ENCODE measurements at regions not wholly inside any gene's neighbourhood (a gene's known extent, or its start where the extent isn't known, plus 50 kb on each side); places are given as distances from the start of the nearest gene placed in this dataset.

- no peaks in the 10 kb centered on the region for H3K27me3 ChIP-seq (ENCODE audit: control insufficient read depth, insufficient read depth, low read length)
- H3K4me1 ChIP-seq (ENCODE audit: control insufficient read depth, insufficient read depth, low read length) = no peaks in the 10 kb centered on the region
- H3K4me3 ChIP-seq (ENCODE audit: low read depth, low read length) = no peak overlapping the region
- no CpG with 5 or more reads among the region's 2 CpGs for WGBS (ENCODE audit: insufficient coverage)
- peaks cover 3% of the 10 kb centered on the region for H3K9me3 ChIP-seq (ENCODE audit: control insufficient read depth, insufficient read depth, low read length)
- H3K27ac ChIP-seq (ENCODE audit: low read depth, low read length) = no peak overlapping the region
- H3K36me3 ChIP-seq (ENCODE audit: control insufficient read depth, insufficient read depth, low read length) = no peaks in the 10 kb centered on the region
- no peak for DNase-seq (ENCODE audit: low read depth in 4 of 6, low spot score in 6 of 6)
These were observed 62.9 kb upstream of the OXGR1 start for GRCh38 chr13:97057176-97057575.

GRCh38 chr13:97058391-97058790 is 64.1 kb upstream of the OXGR1 start:
- Histone ChIP-seq H3K9me3 (ENCODE audit: control insufficient read depth, insufficient read depth, low read length) (peaks cover 3% of the 10 kb centered on the region), H3K27me3 (ENCODE audit: control insufficient read depth, insufficient read depth, low read length) (no peaks in the 10 kb centered on the region), H3K36me3 (ENCODE audit: control insufficient read depth, insufficient read depth, low read length) (no peaks in the 10 kb centered on the region), H3K4me3 (ENCODE audit: low read depth, low read length) (no peak overlapping the region), H3K4me1 (ENCODE audit: control insufficient read depth, insufficient read depth, low read length) (no peaks in the 10 kb centered on the region), H3K27ac (ENCODE audit: low read depth, low read length) (no peak overlapping the region)
- WGBS (ENCODE audit: insufficient coverage) = no CpG with 5 or more reads among the region's 3 CpGs
- no peak for DNase-seq (ENCODE audit: low read depth in 4 of 6, low spot score in 6 of 6)

- no peaks in the 10 kb centered on the region for H3K4me1 ChIP-seq (ENCODE audit: control insufficient read depth, insufficient read depth, low read length)
- DNase-seq (ENCODE audit: low read depth in 4 of 6, low spot score in 6 of 6) = no peak
- H3K27ac ChIP-seq (ENCODE audit: low read depth, low read length) = no peak overlapping the region
- H3K9me3 ChIP-seq (ENCODE audit: control insufficient read depth, insufficient read depth, low read length) = peaks cover 3% of the 10 kb centered on the region
- H3K4me3 ChIP-seq (ENCODE audit: low read depth, low read length) = no peak overlapping the region
- WGBS (ENCODE audit: insufficient coverage) = 100% methylated on average over 1 of the region's 1 CpG
- H3K27me3 ChIP-seq (ENCODE audit: control insufficient read depth, insufficient read depth, low read length) = no peaks in the 10 kb centered on the region
- H3K36me3 ChIP-seq (ENCODE audit: control insufficient read depth, insufficient read depth, low read length) = no peaks in the 10 kb centered on the region
These were observed 64.7 kb upstream of the OXGR1 start for GRCh38 chr13:97058926-97059325.

GRCh38 chr13:97067017-97067895 is 73.0 kb upstream of the OXGR1 start:
- H3K9me3 ChIP-seq (ENCODE audit: control insufficient read depth, insufficient read depth, low read length) = no peaks in the 10 kb centered on the region
- no peak overlapping the region for H3K27ac ChIP-seq (ENCODE audit: low read depth, low read length)
- H3K4me1 ChIP-seq (ENCODE audit: control insufficient read depth, insufficient read depth, low read length) = no peaks in the 10 kb centered on the region
- no peaks in the 10 kb centered on the region for H3K27me3 ChIP-seq (ENCODE audit: control insufficient read depth, insufficient read depth, low read length)
- H3K4me3 ChIP-seq (ENCODE audit: low read depth, low read length) = no peak overlapping the region
- no peaks in the 10 kb centered on the region for H3K36me3 ChIP-seq (ENCODE audit: control insufficient read depth, insufficient read depth, low read length)
- DNase-seq (ENCODE audit: low read depth in 4 of 6, low spot score in 6 of 6) = no peak
- WGBS (ENCODE audit: insufficient coverage) = 100% methylated on average over 6 of the region's 8 CpGs

- 67% methylated on average over 3 of the region's 4 CpGs for WGBS (ENCODE audit: insufficient coverage)
- H3K9me3 ChIP-seq (ENCODE audit: control insufficient read depth, insufficient read depth, low read length) = no peaks in the 10 kb centered on the region
- no peaks in the 10 kb centered on the region for H3K36me3 ChIP-seq (ENCODE audit: control insufficient read depth, insufficient read depth, low read length)
- peak overlapping the region; percentile 49 for H3K27ac ChIP-seq (ENCODE audit: low read depth, low read length)
- no peaks in the 10 kb centered on the region for H3K4me1 ChIP-seq (ENCODE audit: control insufficient read depth, insufficient read depth, low read length)
- DNase-seq (ENCODE audit: low read depth in 4 of 6, low spot score in 6 of 6) = peak in 2 of 6 donors; percentile 11 to 57
- no peak overlapping the region for H3K4me3 ChIP-seq (ENCODE audit: low read depth, low read length)
- H3K27me3 ChIP-seq (ENCODE audit: control insufficient read depth, insufficient read depth, low read length) = no peaks in the 10 kb centered on the region
These were observed 73.9 kb upstream of the OXGR1 start for GRCh38 chr13:97068151-97068550.

- Histone ChIP-seq H3K9me3 (ENCODE audit: control insufficient read depth, insufficient read depth, low read length) (peaks cover 3% of the 10 kb centered on the region), H3K36me3 (ENCODE audit: control insufficient read depth, insufficient read depth, low read length) (no peaks in the 10 kb centered on the region), H3K27ac (ENCODE audit: low read depth, low read length) (no peak overlapping the region), H3K4me3 (ENCODE audit: low read depth, low read length) (no peak overlapping the region), H3K27me3 (ENCODE audit: control insufficient read depth, insufficient read depth, low read length) (no peaks in the 10 kb centered on the region), H3K4me1 (ENCODE audit: control insufficient read depth, insufficient read depth, low read length) (no peaks in the 10 kb centered on the region)
- DNase-seq (ENCODE audit: low read depth in 4 of 6, low spot score in 6 of 6) = peak in 1 of 6 donors; percentile 14
- WGBS (ENCODE audit: insufficient coverage) = 76% methylated on average over 4 of the region's 8 CpGs
These were observed 75.0 kb upstream of the OXGR1 start for GRCh38 chr13:97069050-97069815.

GRCh38 chr13:97072297-97072696 is 78.0 kb upstream of the OXGR1 start:
- no CpG with 5 or more reads among the region's 2 CpGs for WGBS (ENCODE audit: insufficient coverage)
- Histone ChIP-seq H3K4me1 (ENCODE audit: control insufficient read depth, insufficient read depth, low read length) (no peaks in the 10 kb centered on the region), H3K9me3 (ENCODE audit: control insufficient read depth, insufficient read depth, low read length) (peaks cover 3% of the 10 kb centered on the region), H3K27ac (ENCODE audit: low read depth, low read length) (no peak overlapping the region), H3K4me3 (ENCODE audit: low read depth, low read length) (no peak overlapping the region), H3K27me3 (ENCODE audit: control insufficient read depth, insufficient read depth, low read length) (no peaks in the 10 kb centered on the region), H3K36me3 (ENCODE audit: control insufficient read depth, insufficient read depth, low read length) (no peaks in the 10 kb centered on the region)
- peak in 1 of 6 donors; percentile 14 for DNase-seq (ENCODE audit: low read depth in 4 of 6, low spot score in 6 of 6)

- H3K27me3 ChIP-seq (ENCODE audit: control insufficient read depth, insufficient read depth, low read length) = no peaks in the 10 kb centered on the region
- no peak overlapping the region for H3K4me3 ChIP-seq (ENCODE audit: low read depth, low read length)
- WGBS (ENCODE audit: insufficient coverage) = no CpG with 5 or more reads among the region's 1 CpG
- DNase-seq (ENCODE audit: low read depth in 4 of 6, low spot score in 6 of 6) = no peak
- H3K27ac ChIP-seq (ENCODE audit: low read depth, low read length) = no peak overlapping the region
- H3K9me3 ChIP-seq (ENCODE audit: control insufficient read depth, insufficient read depth, low read length) = peaks cover 3% of the 10 kb centered on the region
- no peaks in the 10 kb centered on the region for H3K4me1 ChIP-seq (ENCODE audit: control insufficient read depth, insufficient read depth, low read length)
- H3K36me3 ChIP-seq (ENCODE audit: control insufficient read depth, insufficient read depth, low read length) = no peaks in the 10 kb centered on the region
These were observed 80.3 kb upstream of the OXGR1 start for GRCh38 chr13:97074618-97075017.

- no peak overlapping the region for H3K27ac ChIP-seq (ENCODE audit: low read depth, low read length)
- no peak overlapping the region for H3K4me3 ChIP-seq (ENCODE audit: low read depth, low read length)
- 90% methylated on average over 4 of the region's 9 CpGs for WGBS (ENCODE audit: insufficient coverage)
These were observed 82.6 kb upstream of the OXGR1 start for GRCh38 chr13:97076898-97077297.

More at GRCh38 chr13:97076898-97077297, 82.6 kb upstream of the OXGR1 start:
- DNase-seq (ENCODE audit: low read depth in 4 of 6, low spot score in 6 of 6) = no peak
- H3K4me1 ChIP-seq (ENCODE audit: control insufficient read depth, insufficient read depth, low read length) = no peaks in the 10 kb centered on the region
- H3K36me3 ChIP-seq (ENCODE audit: control insufficient read depth, insufficient read depth, low read length) = no peaks in the 10 kb centered on the region
- no peaks in the 10 kb centered on the region for H3K27me3 ChIP-seq (ENCODE audit: control insufficient read depth, insufficient read depth, low read length)
- peaks cover 3% of the 10 kb centered on the region for H3K9me3 ChIP-seq (ENCODE audit: control insufficient read depth, insufficient read depth, low read length)
